GM18505 (cell line): ENCODE measurements at regions not wholly inside any gene's neighbourhood (a gene's known extent, or its start where the extent isn't known, plus 50 kb on each side); places are given as distances from the start of the nearest gene placed in this dataset.

Experiments used
- ATAC-seq: cut with Tn5 transposase; IDR thresholded peaks from one replicate; pipeline ENCODE4 v1.9.1; 2021; ENCODE audit not compliant: unreplicated experiment
- POLR2A ChIP-seq: IDR thresholded peaks from 4 replicates; pipeline ENCODE4 v1.6.1; 2011; ENCODE audit warnings: borderline replicate concordance; ENCODE audit not compliant: insufficient read depth, insufficient read length; ENCODE audit errors: extremely low read depth

DNA sequence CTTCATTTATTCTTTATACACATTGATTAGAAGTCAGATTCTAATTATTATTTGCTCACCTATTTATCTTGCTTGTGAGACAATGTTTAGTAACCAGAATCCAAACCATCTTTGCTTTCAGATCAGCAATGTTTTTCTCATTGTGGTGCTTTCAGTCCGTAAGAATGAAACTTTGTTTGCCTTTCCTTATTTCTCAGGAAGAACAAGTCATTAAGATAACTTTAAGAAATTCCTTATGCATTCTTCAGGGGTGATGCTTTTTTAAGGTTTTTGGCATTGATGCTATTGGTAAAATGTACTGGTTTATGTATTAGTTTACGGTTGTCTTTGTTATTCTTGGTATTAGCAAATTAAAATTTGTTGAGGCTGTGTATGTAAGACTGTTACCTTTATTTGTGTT is 120.8 kb upstream of the POU1F1 start:
- ATAC-seq, result no peak
- no peak for TF ChIP-seq POLR2A

DNA sequence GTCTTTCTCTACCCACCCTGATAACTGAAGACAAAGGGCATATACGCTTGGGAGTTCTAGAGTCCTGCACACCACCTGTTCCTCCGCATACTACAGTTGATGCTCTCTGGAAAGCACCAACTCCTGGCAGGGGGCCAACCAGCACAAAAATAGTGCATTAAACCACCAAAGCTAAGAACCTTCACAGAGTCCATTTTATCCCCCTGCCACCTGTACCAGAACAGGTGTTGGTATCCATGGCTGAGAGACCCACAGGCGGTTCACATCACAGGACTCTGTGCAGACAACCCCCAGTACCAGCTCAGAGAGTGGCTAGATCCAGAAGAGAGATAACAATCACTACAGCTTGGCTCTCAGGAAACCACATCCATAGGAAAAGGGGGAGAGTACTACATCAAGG is 114.4 kb upstream of the POU1F1 start:
- no peak for ATAC-seq
- TF ChIP-seq POLR2A, result no peak

DNA sequence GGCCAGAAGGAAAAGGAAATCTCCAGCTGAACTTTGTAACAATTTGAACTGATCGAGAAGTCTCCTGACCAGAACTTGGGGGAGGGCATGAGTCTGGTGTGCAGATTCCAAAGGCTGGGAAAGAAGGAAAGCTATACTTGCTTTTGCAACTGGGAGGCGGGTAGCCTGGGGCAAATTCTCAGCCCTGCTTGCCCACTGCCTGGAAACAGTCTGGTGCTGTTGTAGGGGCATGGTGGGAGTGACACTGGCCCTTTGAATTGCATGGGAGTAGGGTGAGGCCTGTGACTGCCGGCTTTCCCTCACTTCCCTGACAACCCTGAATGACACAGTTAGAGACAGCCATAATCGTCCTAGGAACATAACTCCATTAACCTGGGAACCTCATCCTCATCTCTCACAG is 114.0 kb upstream of the POU1F1 start:
- no peak for TF ChIP-seq POLR2A
- no peak for ATAC-seq

DNA sequence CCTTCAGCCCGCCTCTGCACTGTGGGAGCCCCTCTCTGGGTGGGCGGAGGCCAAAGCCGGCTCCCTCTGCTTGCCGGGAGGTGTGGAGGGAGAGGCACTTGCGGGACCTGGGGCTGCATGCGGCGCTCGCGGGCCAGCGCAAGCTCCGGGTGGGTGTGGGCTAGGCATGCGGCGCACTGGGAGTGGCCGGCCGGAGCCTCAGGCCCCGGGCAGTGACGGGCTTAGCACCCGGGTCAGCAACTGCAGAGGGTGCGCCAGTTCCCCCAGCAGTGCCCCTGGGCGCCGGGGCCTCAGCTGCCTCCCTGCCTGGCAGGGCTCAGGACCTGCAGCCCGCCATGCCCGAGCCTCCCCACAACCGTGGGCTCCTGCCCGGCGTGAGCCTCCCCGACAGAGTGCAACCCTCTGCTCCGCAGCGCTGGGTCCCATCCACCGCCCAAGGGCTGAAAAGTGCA is 98.9 kb upstream of the POU1F1 start:
- ATAC-seq, result no peak
- no peak for TF ChIP-seq POLR2A

DNA sequence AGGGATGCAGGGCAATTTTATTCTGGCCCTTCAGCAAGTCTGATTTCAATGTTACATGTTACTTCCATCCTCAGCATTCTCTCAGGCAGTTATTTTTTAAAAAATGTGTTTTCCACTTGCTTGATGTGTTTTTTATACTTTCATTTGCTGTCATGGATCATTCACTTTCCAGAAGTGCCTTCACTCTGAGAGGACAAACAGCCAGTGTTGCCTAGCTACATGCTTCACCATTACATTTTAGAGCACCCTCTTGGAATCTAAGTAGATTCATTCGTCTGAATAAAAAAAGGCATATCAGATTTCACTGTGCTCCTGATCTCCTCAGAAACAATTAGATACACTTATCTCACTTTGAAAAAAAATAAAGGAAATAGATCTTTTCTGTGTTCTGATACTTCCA is 93.6 kb upstream of the POU1F1 start:
- no peak for ATAC-seq

DNA sequence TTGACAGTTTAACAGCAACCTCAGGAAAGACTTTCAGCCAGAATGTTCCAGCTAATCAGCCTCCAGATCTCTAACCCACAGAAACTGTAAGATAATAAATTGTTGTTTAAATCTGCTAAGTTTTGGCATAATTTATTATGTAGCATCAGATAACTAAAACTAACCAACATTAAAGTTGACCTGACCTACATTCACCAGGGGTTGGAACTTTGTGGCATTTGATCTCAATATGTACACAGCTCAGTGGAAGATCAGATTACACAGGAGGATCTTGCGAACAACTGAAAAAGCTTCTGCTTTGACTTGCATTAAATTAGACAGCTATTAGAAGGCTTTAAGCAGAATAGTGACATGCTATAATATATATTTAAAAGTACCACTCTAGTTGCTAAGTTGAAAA is 91.4 kb upstream of the POU1F1 start:
- no peak for ATAC-seq
- no peak for TF ChIP-seq POLR2A

More for the DNA sequence above, 93.6 kb upstream of the POU1F1 start:
- no peak for TF ChIP-seq POLR2A

DNA sequence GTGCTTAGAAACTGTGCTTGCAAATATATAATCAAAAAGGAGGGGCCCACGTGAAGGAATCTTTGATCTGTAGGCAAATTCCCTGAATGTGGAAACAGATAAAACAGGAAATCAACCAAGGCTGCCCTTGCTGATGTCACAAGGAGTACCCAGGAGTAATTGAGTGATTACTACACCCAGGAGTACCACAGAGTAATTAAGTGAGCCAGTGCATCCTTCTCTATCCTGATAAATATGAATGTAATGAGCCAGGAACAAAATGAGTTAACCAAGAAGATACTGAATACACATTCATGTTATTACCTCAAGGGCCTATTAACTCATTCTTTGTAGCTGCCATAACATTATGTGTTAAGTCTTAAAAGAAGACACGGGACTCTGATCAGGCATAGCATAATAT is 87.3 kb upstream of the POU1F1 start:
- ATAC-seq, result no peak

DNA sequence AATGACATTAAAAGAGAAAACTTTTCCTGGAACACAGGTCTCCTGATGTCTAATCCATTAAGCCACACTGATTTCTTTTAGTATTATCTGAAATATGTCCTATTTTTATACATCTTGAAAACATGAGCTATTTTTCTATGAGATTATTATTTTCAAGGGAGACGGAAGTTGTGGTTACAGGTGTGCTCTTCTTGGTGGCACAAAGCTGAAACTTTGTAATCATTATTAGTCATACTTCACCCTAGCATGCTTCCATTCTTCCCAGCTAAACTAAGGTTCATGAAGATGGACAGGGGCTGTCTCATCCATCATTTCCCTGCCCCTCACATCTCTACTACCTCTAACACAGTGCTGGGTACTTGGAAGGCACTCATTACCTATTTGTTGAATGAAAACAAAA is 85.6 kb upstream of the POU1F1 start:
- no peak for TF ChIP-seq POLR2A
- ATAC-seq, result no peak

More for the DNA sequence above, 87.3 kb upstream of the POU1F1 start:
- no peak for TF ChIP-seq POLR2A

DNA sequence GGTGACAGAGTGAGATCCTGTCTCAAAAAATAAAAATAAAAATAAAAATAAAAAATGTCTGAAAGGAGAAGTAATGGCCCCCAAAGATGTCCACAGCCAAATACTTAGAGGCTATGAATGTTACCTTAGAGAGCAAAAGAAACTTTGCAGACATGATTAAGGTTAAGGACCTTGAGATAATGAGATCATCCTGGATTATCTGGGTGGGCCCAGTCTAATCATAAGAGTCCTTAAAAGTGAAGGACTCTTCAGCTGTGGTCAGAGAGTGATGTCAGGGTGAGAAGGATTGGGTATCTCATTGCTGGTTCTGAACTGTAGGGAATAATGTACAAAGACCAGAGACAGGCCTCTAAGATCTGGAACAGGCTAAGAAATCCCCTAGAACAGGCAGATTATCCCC is 84.9 kb upstream of the POU1F1 start:
- no peak for ATAC-seq
- TF ChIP-seq POLR2A, result no peak

DNA sequence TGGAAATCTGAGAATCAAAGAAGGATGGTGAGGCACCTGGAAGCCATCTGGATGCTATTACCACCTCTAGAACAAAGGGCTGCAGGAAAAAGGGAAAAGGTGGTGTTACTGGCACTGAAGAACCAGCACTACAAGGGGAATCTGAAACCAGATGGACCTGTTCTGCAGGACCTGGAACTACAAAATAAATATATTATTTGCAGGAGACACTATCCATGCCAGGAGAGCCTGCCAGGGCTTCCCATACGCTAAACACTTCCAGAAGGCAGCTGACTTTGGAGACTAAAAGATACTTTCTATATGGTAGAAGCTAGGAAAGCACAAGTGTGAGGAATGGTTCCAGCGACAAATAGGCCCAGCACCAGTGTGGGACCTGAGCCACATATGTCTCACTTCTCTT is 83.4 kb upstream of the POU1F1 start:
- no peak for ATAC-seq
- TF ChIP-seq POLR2A, result no peak

DNA sequence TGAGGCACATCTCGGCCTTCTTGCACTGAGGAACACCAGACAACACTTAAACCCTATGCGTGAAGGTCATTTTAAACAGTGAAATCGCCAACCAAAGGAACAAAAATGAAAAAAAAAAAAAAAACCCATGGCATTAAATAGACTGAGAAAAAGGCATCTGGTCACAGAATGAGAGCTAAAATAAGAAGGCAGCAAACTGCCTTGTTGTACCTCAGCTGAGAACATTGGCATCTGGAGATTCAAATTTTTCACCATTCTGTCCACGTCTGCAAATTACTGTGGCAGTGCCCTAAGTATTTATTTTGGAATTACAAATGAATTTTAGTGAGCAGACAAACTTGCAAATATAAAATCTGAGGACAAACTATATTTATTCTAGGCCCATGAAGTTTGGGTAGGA is 82.6 kb upstream of the POU1F1 start:
- ATAC-seq, result no peak
- no peak for TF ChIP-seq POLR2A

DNA sequence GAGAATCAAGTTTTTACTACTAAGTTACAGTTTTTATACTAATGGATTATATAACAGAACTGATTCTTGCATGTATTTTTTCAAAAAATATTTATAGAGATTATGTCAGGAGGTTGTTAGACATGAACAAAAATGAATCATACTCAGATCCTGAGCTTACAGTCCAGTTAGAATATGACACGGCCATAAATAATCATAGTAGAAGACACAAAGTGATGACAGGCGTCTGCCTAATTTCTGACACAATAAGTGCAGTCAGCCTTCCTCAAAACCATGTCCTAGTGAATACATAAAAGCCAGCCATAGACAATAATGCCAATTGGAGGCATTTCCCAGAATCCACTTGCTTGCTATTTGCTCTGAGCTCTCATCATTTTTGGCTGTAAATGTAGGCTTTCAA is 81.7 kb upstream of the POU1F1 start:
- ATAC-seq, result no peak
- TF ChIP-seq POLR2A, result no peak

DNA sequence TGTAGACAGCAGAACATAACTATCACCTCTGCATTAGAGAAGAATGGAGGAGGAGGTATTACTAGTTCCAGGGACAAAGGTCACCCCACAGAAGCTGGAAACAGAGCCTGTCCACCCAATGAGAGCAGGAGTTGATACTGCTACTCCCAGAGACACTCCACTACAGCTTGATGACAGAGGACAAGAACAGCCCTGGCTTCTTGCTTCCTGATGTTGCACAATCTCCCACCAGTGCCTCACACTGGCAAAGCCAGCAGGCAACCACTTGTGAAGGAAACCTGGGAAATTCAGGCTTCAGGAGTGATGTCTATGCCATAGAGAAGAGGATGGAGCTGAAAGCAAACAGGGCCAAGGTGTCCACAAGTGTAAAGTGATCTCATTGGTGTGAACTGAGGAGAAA is 78.0 kb upstream of the POU1F1 start:
- no peak for ATAC-seq
- TF ChIP-seq POLR2A, result no peak

DNA sequence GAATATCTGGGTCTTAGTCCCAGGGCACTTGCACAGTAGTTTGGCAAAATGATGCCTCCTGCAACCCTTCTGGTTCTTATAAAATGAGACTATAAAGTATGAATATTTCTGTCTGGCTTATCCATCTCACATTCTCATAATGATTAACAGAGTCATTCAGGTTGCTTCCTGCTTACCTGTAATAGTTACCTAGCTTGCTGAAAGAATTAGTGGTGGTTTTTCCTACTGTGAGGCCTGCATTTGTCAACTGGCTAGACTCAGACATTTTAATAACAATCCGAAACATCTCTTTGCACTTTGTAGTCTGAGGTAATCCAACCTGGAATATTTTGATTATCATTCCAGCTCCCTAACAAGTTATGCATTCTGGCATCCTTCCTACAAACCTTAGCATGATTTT is 75.6 kb upstream of the POU1F1 start:
- ATAC-seq, result no peak
- no peak for TF ChIP-seq POLR2A

DNA sequence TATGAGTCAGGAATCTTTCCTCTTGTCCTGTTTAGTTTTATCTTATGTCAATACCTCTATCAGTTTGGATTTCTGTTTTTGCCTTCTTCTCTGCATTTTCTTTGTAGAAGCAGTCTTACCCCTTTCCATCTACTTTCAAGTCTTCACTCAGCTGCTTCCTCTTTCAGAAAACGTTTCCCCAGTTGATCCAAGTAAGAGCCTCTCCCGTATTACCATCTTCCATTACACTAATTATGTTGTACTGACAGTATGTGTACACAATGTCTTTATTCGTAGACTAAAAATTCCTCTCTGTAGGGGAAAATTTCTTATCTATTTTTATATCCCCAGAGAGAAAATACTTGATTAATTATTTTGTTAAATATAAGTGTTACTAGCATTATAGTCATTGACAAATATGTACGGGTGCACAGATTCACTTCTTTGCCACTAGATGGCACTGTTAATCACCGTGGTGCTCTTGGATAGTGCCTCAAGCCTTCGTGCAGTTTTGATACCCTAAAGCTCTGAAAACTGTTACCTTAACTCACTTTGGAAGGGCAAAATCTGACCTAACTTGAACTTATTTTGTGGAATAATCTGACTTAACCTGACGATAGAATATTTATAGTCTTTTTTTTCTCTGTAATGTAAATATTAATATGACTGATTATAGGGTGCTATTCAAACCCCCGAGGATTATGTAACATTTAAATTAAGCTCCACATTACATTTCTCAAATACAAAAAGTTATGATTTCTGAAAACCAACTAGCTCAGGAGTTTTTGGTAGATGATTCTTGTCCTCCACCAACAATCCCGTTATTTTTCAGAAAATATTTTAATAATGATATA is 74.2 kb upstream of the POU1F1 start:
- peak; percentile 97 for ATAC-seq
- no peak for TF ChIP-seq POLR2A

DNA sequence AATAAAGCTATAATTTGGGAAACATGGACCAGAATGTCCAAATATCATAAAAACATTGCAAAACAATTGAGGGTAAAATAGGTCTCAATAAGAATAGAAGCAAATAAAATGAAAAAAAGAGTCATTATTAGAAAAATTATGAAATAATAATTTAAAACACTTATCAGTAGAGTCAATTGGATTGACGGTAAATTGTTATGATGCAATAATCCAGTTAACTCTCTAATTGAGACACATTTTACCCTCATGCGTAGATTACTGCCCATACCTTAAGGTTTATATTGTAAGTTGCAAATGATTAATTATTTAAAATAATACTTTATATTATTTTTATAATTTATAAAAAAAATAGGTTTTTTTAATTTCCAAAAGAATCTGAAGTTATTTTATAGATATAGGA is 73.4 kb upstream of the POU1F1 start:
- no peak for TF ChIP-seq POLR2A
- ATAC-seq, result no peak

DNA sequence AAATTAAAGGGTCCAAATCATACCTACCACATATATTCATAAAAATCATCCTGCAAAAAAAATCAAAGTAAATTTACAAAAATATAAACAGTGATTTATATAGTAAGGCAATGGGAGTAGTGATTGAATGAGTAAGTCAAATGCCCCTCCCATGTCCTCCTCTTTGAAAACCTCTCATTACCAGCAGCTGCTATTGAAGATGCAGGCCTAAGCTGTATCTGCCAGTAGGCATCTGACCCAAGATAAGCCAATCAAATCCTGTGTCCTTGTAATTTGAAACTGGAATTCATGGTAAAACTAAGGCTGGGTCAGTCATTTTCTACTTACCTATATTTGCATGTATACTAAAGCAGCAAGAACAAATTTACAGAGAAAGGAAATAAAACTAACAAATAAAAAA is 60.4 kb upstream of the POU1F1 start:
- ATAC-seq, result no peak
- TF ChIP-seq POLR2A, result no peak
